Common myeloid progenitor, CD34-positive (primary cell): ENCODE measurements at regions not wholly inside any gene's neighbourhood (a gene's known extent, or its start where the extent isn't known, plus 50 kb on each side); places are given as distances from the start of the nearest gene placed in this dataset.
"Not testable (repeated sequence)": the region's sequence is repeated elsewhere in the genome, so short reads cannot be mapped to it uniquely, and the experiment has no call there.

Experiments
- CTCF ChIA-PET: fragments of 350-600 bp; sonication (Branson Sonifier 250); formaldehyde crosslinking; loops from one replicate; lab custom pipeline; 2021; ENCODE audit warnings: antibody characterized with exemption; lab: Charles Lee
- POLR2A ChIA-PET: fragments of 350-600 bp; sonication (Branson Sonifier 250); formaldehyde crosslinking; loops from one replicate; lab custom pipeline; 2021; ENCODE audit warnings: antibody characterized with exemption; lab: Charles Lee
- DNase-seq, 3 donors: peaks; one replicate each; pipeline versions ENCODE4 v3.0.0 to v3.0.0-alpha.2; 2013
- H3K27ac ChIP-seq, 2 experiments: 1 replicate in 1 of 2; 2 replicates in 1 of 2; pipeline ENCODE4 v1.7.0; 2013; ENCODE audit warnings: inconsistent platforms in 2 of 2, low read length in 2 of 2, mild to moderate bottlenecking in 2 of 2, low read depth in 1 of 2, moderate library complexity in 1 of 2; ENCODE audit not compliant: severe bottlenecking in 2 of 2, insufficient read depth in 1 of 2, poor library complexity in 1 of 2
- H3K27me3 ChIP-seq, 5 experiments: replicated peaks in 2 of 5; 1 replicate in 3 of 5; 2 replicates in 2 of 5; pipeline versions ENCODE4 v1.6.1 to v1.7.0; 2013; ENCODE audit warnings: low read length in 4 of 5, mild to moderate bottlenecking in 2 of 5, moderate library complexity in 2 of 5, inconsistent platforms in 1 of 5; ENCODE audit not compliant: insufficient read depth in 5 of 5, control insufficient read depth in 4 of 5
- H3K36me3 ChIP-seq, 4 experiments: 1 replicate in 2 of 4; 2 replicates in 2 of 4; pipeline versions ENCODE4 v1.6.1 to v1.7.0; 2013; ENCODE audit warnings: low read length in 3 of 4, control low read depth in 1 of 4, mild to moderate bottlenecking in 1 of 4; ENCODE audit not compliant: control insufficient read depth in 4 of 4, insufficient read depth in 4 of 4
- H3K4me1 ChIP-seq, 4 experiments: 1 replicate in 3 of 4; 2 replicates in 1 of 4; pipeline versions ENCODE4 v1.6.1 to v1.7.1; 2013; ENCODE audit warnings: low read length in 3 of 4, mild to moderate bottlenecking in 3 of 4, control low read depth in 1 of 4, inconsistent platforms in 1 of 4, moderate library complexity in 1 of 4; ENCODE audit not compliant: control insufficient read depth in 4 of 4, insufficient read depth in 4 of 4; ENCODE audit errors: control extremely low read depth in 1 of 4
- H3K4me3 ChIP-seq, 7 experiments: 1 replicate in 4 of 7; 2 replicates in 3 of 7; pipeline versions ENCODE4 v1.5.1 to v1.7.0; 2013; ENCODE audit warnings: mild to moderate bottlenecking in 7 of 7, low read length in 6 of 7, moderate library complexity in 6 of 7, inconsistent platforms in 2 of 7, low read depth in 2 of 7, control low read depth in 1 of 7; ENCODE audit not compliant: insufficient read depth in 4 of 7, control insufficient read depth in 1 of 7; ENCODE audit errors: extremely low read depth in 1 of 7
- H3K9me3 ChIP-seq, 5 experiments: 1 replicate in 4 of 5; 2 replicates in 1 of 5; pipeline versions ENCODE4 v1.6.1 to v1.7.1; 2013; ENCODE audit warnings: low read length in 4 of 5, mild to moderate bottlenecking in 2 of 5, inconsistent platforms in 1 of 5, low read depth in 1 of 5, moderate library complexity in 1 of 5; ENCODE audit not compliant: control insufficient read depth in 4 of 5, insufficient read depth in 2 of 5; ENCODE audit errors: control extremely low read depth in 1 of 5
- WGBS: methylation state at CpG from one replicate; pipeline ENCODE4 v1.1.5; 2013; ENCODE audit not compliant: insufficient coverage; 5-methylcytosine and 5-hydroxymethylcytosine counted together

DNA sequence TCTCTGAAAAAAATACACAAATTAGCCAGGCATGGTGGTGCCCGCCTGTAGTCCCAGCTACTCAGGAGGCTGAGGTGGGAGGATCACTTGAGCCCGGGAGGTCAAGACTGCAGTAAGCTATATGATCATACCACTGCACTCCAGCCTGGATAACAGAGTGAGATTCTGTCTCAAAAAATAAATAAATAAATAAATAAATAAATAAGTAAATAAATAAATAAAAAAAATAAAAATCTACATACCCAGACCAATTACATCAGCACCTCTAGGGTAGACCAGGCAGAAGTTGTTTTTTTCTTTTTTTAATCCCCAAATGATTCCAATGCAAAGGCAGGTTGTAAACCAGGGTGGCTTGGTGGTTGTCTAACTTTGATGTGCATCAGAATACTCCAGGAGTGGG lies 299.3 kb downstream of the BCOR start:
- DNase-seq, H3K27me3 ChIP-seq, CTCF ChIA-PET, H3K4me1 ChIP-seq, H3K36me3 ChIP-seq, POLR2A ChIA-PET, H3K4me3 ChIP-seq, H3K27ac ChIP-seq, H3K9me3 ChIP-seq: not testable (repeated sequence)
- WGBS: 82% methylated on average over 1 of the region's 2 CpGs

DNA sequence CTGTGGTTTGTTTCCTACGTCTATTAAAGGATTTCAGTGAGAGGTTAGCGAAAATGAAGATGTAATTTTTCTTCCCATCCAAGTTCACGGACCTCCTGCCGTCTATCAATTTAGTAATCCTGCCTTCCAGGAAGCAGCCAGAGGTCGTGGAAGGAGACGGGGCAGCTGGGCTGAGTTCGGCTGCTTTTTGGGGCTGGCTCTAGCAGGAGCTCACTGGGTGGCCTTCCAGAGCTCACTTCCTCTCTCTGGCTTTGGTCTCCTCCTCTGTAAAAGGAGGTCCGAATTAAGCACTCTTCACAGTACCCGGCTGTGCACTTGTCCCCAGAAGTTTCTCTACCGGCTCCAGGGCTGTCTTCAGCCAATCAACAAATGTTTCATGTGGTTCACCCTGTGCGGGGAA lies 295.4 kb downstream of the BCOR start:
- Histone ChIP-seq H3K4me1 (peaks cover 0 to 3% (median 0%) of the 10 kb centered on the region in 4 experiments), H3K4me3 (no peak overlapping the region), H3K9me3 (no peaks in the 10 kb centered on the region), H3K27me3 (no peaks in the 10 kb centered on the region), H3K36me3 (no peaks in the 10 kb centered on the region), H3K27ac (no peak overlapping the region)
- ChIA-PET POLR2A (no interaction called here), CTCF (no interaction called here)
- DNase-seq: no peak
- 69% methylated on average over 9 of the region's 11 CpGs for WGBS

- no peak overlapping the region for H3K4me3 ChIP-seq
- WGBS: 93% methylated on average over 8 of the region's 10 CpGs
- no peaks in the 10 kb centered on the region for H3K9me3 ChIP-seq
- CTCF ChIA-PET: no interaction called here
- POLR2A ChIA-PET: no interaction called here
- H3K36me3 ChIP-seq: no peaks in the 10 kb centered on the region
- peaks cover 0 to 3% (median under 1%) of the 10 kb centered on the region in 4 experiments for H3K4me1 ChIP-seq
- DNase-seq: no peak
- H3K27me3 ChIP-seq: peaks cover 0 to 4% (median 0%) of the 10 kb centered on the region in 5 experiments
- H3K27ac ChIP-seq: no peak overlapping the region
Measured at GRCh38 chrX:39802908-39803307, 294.9 kb downstream of the BCOR start.

- POLR2A ChIA-PET: no interaction called here
- CTCF ChIA-PET: interaction anchor here (0.9 to 1.1 kb wide), 3 partner anchors 9 to 33 kb away, joined by 3 read pairs; no protein-coding TSS in a partner anchor
- no peak for DNase-seq
- Histone ChIP-seq H3K27me3 (peaks cover 0 to 4% (median 0%) of the 10 kb centered on the region in 5 experiments), H3K4me1 (peaks cover 0 to 22% (median 14%) of the 10 kb centered on the region in 4 experiments), H3K4me3 (no peak overlapping the region), H3K36me3 (no peaks in the 10 kb centered on the region), H3K27ac (no peak overlapping the region), H3K9me3 (no peaks in the 10 kb centered on the region)
- 72% methylated on average over 2 of the region's 2 CpGs for WGBS
Measured at GRCh38 chrX:39805022-39805421, 292.7 kb downstream of the BCOR start.

DNA sequence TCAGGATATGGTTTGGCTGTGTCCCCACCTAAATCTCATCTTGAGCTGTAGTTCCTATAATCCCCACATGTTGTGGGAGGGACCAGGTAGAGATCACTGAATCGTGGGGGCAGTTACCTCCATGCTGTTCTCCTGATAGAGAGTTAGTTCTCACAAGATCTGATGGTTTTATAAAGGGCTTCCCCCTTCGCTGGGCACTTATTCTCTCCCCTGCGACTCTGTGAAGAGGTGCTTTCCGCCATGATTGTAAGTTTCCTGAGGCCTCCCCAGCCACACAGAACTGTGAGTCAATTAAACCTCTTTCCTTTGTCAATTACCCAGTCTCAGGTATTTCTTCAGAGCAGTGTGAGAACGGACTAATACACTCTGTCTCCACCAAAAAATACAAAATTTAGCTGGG lies 291.9 kb downstream of the BCOR start:
- 100% methylated on average over 4 of the region's 5 CpGs for WGBS
- no peak overlapping the region for H3K27ac ChIP-seq
- H3K9me3 ChIP-seq: no peaks in the 10 kb centered on the region
- ChIA-PET POLR2A (no interaction called here), CTCF (interaction anchor here (1.1 kb wide), 2 partner anchors 8 to 33 kb away, joined by 3 read pairs; no protein-coding TSS in a partner anchor)
- no peak for DNase-seq
- H3K4me1 ChIP-seq: peaks cover 0 to 23% (median 14%) of the 10 kb centered on the region in 4 experiments
- no peak overlapping the region for H3K4me3 ChIP-seq
- H3K27me3 ChIP-seq: peaks cover 0 to 4% (median 0%) of the 10 kb centered on the region in 5 experiments
- no peaks in the 10 kb centered on the region for H3K36me3 ChIP-seq

DNA sequence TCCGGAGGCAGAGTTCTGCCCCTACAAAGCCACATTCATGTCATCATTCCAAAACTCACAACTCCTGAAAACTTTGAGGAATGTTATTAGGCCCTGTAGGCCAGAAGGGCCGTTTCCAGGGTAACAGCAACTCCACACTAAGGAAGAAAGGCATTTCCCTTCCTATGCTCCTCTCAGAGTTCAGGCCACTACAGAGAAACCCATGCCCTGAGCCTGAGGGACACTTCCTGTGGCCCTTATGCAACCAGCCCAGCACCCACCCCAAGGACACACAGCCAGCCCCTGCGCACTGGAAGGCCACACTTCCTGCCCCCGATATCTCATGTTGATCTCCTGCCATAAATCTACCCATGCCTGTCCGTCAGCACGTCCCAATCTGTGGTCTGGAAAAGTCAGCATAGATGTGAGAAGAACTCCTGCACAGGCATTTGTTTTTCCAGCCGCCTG lies 289.3 kb downstream of the BCOR start:
- 39% methylated on average over 7 of the region's 7 CpGs for WGBS
- CTCF ChIA-PET: no interaction called here
- Histone ChIP-seq H3K9me3 (no peaks in the 10 kb centered on the region), H3K27me3 (peaks cover 0 to 8% (median 0%) of the 10 kb centered on the region in 5 experiments), H3K36me3 (no peaks in the 10 kb centered on the region), H3K4me1 (peaks cover 0 to 23% (median 13%) of the 10 kb centered on the region in 4 experiments), H3K4me3 (peak overlapping the region in 1 of 7 experiments; percentile 16), H3K27ac (no peak overlapping the region)
- POLR2A ChIA-PET: no interaction called here
- DNase-seq: peak in 1 of 3 donors; percentile 16

- peaks cover 0 to 8% (median 0%) of the 10 kb centered on the region in 5 experiments for H3K27me3 ChIP-seq
- no peaks in the 10 kb centered on the region for H3K36me3 ChIP-seq
- H3K27ac ChIP-seq: no peak overlapping the region
- WGBS: 81% methylated on average over 2 of the region's 4 CpGs
- H3K4me3 ChIP-seq: no peak overlapping the region
- DNase-seq: peak in 1 of 3 donors; percentile 11
- H3K4me1 ChIP-seq: peaks cover 0 to 23% (median 13%) of the 10 kb centered on the region in 4 experiments
- POLR2A ChIA-PET: no interaction called here
- H3K9me3 ChIP-seq: no peaks in the 10 kb centered on the region
- CTCF ChIA-PET: interaction anchor here (0.8 to 1.0 kb wide), 3 partner anchors 75 to 198 kb away, joined by 3 read pairs; no protein-coding TSS in a partner anchor
Measured at GRCh38 chrX:39809331-39809730, 288.4 kb downstream of the BCOR start.
